ENCODE measurements at regions not wholly inside any gene's neighbourhood (a gene's known extent, or its start where the extent isn't known, plus 50 kb on each side); places are given as distances from the start of the nearest gene placed in this dataset.

- H3K9me3 ChIP-seq: no peaks in the 10 kb centered on the region
- H3K4me3 ChIP-seq: no peak overlapping the region
- TF ChIP-seq POLR2A (IDR thresholded peaks at IDR 0.05): no peak
- TF ChIP-seq POLR2AphosphoS5 (IDR thresholded peaks at IDR 0.05): no peak
- no peak for TF ChIP-seq CTCF (IDR thresholded peaks at IDR 0.05)
- intact Hi-C loops (cut with DNase I): loop anchor here (2.0 kb wide), 1 partner anchor 511 kb away; no protein-coding TSS in a partner anchor
- peaks cover 6% of the 10 kb centered on the region for H3K4me1 ChIP-seq (replicated peaks)
- no peak overlapping the region for H3K27ac ChIP-seq
- WGBS: 54% methylated on average over 7 of the region's 7 CpGs
- no peak for DNase-seq (ENCODE audit: low spot score)
- no peaks in the 10 kb centered on the region for H3K36me3 ChIP-seq
- H3K27me3 ChIP-seq (replicated peaks; ENCODE audit: insufficient read depth): no peaks in the 10 kb centered on the region
Observed at GRCh38 chr9:115525111-115526058, 407.4 kb upstream of the TNC start.

- Histone ChIP-seq H3K27ac (no peak overlapping the region), H3K9me3 (no peaks in the 10 kb centered on the region), H3K27me3 (replicated peaks; ENCODE audit: insufficient read depth) (no peaks in the 10 kb centered on the region), H3K36me3 (no peaks in the 10 kb centered on the region), H3K4me3 (no peak overlapping the region), H3K4me1 (replicated peaks) (no peaks in the 10 kb centered on the region)
- DNase-seq (ENCODE audit: low spot score): no peak
- WGBS: 50% methylated on average over 1 of the region's 1 CpG
- intact Hi-C loops (cut with DNase I): no loop called here
- no peak for TF ChIP-seq POLR2A (IDR thresholded peaks at IDR 0.05)
- TF ChIP-seq CTCF (IDR thresholded peaks at IDR 0.05): no peak
- TF ChIP-seq POLR2AphosphoS5 (IDR thresholded peaks at IDR 0.05): no peak
Observed at GRCh38 chr9:115531410-115532125, 413.6 kb upstream of the TNC start.

GRCh38 chr9:115533511-115533910 is 415.6 kb upstream of the TNC start:
- TF ChIP-seq POLR2A (IDR thresholded peaks at IDR 0.05) (no peak), POLR2AphosphoS5 (IDR thresholded peaks at IDR 0.05) (no peak), CTCF (IDR thresholded peaks at IDR 0.05) (no peak)
- intact Hi-C loops (cut with DNase I): no loop called here

GRCh38 chr9:115540091-115540490 is 422.1 kb upstream of the TNC start:
- no peaks in the 10 kb centered on the region for H3K27me3 ChIP-seq (replicated peaks; ENCODE audit: insufficient read depth)
- TF ChIP-seq POLR2A (IDR thresholded peaks at IDR 0.05) (no peak), CTCF (IDR thresholded peaks at IDR 0.05) (no peak), POLR2AphosphoS5 (IDR thresholded peaks at IDR 0.05) (no peak)
- H3K9me3 ChIP-seq: no peaks in the 10 kb centered on the region
- no peaks in the 10 kb centered on the region for H3K36me3 ChIP-seq
- DNase-seq (ENCODE audit: low spot score): no peak
- no peak overlapping the region for H3K4me3 ChIP-seq
- H3K27ac ChIP-seq: no peak overlapping the region
- 38% methylated on average over 2 of the region's 2 CpGs for WGBS
- intact Hi-C loops (cut with DNase I): no loop called here
- H3K4me1 ChIP-seq (replicated peaks): no peaks in the 10 kb centered on the region

More at GRCh38 chr9:115533511-115533910, 415.6 kb upstream of the TNC start:
- H3K9me3 ChIP-seq: no peaks in the 10 kb centered on the region
- no peak for DNase-seq (ENCODE audit: low spot score)
- H3K27ac ChIP-seq: no peak overlapping the region
- H3K4me1 ChIP-seq (replicated peaks): no peaks in the 10 kb centered on the region
- no peak overlapping the region for H3K4me3 ChIP-seq
- H3K27me3 ChIP-seq (replicated peaks; ENCODE audit: insufficient read depth): no peaks in the 10 kb centered on the region
- no peaks in the 10 kb centered on the region for H3K36me3 ChIP-seq

Data from prostate gland (tissue), 2 donors.